Eye (tissue), 1 donor: ENCODE measurements at regions not wholly inside any gene's neighbourhood (a gene's known extent, or its start where the extent isn't known, plus 50 kb on each side); places are given as distances from the start of the nearest gene placed in this dataset.

Experiments used
- DNase-seq: peaks from one replicate; pipeline ENCODE4 v3.0.0-alpha.2; 2015

DNA sequence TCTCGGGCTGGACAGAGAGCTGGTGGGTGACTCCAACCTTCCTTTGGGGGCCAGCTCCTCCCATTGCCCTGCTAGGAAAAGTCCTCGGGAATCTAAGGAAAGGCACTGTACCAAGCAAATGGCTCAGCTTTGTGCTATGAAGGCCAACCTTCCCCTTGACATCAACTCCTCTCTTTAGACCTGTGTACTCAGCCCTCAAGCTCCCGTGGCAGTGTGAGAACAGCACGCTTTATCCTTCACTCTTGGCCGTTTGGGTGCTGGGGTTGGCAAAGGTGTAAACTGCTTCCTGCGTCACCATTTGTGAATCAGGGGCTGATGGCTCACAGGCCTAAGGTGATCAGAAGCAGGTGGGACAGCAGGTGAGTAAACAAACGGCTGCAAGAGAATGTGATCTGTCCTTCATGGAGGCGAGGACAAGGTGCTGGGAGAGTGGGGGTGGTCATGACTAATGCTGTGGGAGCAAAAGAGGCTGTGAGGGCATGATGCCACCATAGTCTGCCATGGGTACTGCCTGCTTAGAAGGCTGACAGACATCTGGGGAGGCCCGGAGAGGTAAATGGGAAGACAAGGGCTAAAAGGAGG lies 165.2 kb upstream of the TPM1 start:
- no peak for DNase-seq

- DNase-seq, result no peak
Observed at GRCh38 chr15:62878070-62878469, 164.5 kb upstream of the TPM1 start.

- no peak for DNase-seq
Observed at GRCh38 chr15:62879770-62880169, 162.8 kb upstream of the TPM1 start.

DNA sequence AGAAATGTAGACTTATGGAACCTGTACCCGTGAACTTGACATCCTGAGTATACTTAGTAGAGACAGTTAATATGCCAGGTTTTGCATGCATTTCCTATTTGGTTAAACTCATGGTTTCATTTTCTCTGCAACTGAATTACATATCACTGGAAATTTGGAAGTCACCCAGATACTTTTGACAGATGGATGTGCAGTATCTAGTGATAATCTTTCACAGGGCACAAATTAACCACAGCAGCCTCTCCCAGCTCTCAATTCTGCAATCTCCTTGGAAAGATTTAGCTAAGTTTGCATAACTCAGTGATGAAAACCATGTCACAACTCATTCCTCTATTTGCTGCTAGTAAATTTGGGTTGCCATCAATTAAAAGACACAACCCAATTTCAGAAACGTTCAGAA lies 162.3 kb upstream of the TPM1 start:
- peak; percentile 23 for DNase-seq

GRCh38 chr15:62881056-62881455 lies 161.5 kb upstream of the TPM1 start:
- no peak for DNase-seq

GRCh38 chr15:62883938-62884479 lies 158.5 kb upstream of the TPM1 start:
- DNase-seq, result peak; percentile 55

DNA sequence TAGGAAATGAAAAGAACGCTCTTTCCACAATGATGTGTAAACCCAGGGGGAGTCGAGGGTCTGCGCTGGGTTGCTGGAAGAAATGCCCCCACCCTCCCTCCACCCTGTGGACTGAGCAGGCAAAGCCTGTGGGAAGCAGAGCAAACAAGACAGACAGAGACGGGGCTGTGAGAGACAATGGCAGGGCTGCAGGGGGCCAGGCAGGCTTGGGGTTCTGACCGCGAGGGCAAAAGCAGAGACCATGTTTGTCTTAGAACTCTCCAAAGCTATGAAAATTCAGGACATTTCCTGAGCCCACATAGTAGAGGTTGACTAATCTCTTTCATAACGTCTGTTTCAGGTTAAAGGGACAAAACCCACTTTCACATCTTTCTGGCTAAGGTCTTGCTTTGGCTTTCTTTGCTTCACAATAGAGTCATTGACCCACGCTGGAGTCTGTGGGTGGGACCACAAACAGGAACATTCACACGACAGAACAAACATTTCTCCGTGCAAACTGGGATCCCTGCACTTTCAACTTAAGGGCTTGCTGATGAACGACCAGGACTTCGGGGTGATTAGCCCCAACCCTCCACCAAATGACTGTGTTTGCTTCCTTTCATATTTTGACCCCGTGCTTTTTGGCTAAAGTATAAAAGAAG lies 156.0 kb upstream of the TPM1 start:
- peak; percentile 71 for DNase-seq

- peak; percentile 73 for DNase-seq
Observed at GRCh38 chr15:62887113-62887570, 155.4 kb upstream of the TPM1 start.

DNA sequence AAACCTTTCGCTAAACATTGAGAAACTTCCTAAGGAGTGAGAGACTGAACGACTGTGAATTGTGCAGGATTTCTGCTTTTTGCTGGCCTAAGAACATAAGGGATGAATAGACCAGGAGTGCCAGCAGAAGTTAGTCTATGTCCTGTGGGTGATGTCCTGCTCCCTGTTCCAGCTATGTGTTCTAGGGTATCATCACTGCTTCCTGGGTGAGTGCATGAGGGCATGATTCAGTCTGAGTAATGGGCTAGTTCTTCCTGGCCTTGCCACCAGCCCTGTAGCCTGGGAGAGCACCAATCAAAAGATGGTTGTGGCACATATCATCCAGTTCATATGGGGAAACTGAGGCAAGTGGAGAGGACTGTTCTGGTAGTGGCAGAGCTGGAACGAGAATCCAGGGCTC lies 153.9 kb upstream of the TPM1 start:
- DNase-seq, result no peak

DNA sequence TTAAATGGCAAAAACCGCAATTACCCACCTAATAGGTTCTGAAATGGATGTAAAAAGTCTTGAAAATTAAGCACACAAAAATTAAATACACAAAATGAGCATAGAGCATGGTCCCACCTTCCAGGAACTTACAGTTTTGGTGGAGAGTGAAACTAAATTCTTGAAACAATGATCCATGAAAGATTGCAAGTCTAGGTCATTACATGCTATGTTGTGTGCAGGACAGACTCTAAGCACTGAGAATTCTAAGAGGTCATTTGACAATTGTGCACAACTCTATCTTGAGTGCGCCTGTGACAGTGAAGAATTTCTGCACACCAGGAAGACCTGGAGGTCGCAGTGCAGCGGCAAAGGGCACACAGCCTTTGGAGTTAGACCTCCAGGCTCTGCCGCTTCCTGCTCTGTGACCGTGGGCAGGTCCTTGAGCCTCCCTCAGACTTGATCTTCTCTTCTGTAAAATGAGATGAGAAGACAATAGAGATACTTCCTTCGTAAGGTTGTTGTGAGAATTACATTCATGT lies 153.3 kb upstream of the TPM1 start:
- DNase-seq, result no peak

- no peak for DNase-seq
Observed at GRCh38 chr15:62889734-62890505, 152.6 kb upstream of the TPM1 start.

DNA sequence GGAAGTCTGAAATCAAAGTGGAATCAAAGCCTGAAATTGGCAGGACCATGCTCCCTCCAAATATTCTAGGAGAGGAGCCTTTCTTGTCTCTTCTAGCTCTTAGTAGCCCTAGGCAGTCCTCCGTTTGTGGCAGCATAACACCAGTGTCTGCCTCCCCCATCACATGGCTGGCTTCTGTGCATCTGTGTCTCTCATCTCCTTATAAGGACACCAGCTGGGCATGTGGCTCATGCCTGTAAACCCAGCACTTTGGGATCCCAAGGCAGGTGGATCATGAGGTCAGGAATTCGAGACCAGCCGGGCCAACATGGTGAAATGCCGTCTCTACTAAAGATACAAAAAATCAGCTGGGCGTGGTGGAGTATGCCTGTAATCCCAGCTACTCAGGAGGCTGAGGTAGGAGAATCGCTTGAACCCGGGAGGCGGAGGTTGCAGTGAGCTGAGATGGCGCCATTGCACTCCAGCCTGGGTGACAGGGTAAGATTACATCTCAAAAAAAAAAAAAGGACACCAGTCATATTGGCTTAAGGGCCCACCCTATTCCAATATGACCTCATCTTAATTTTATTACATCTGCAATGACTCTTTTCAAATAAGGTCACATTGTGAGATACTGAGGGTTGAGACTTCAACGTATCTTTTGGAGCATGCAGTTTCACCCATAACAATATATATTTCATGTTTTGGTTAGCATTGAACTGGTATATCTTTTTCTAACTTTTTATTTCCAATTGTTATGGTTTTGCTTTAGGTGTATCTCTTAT lies 148.0 kb upstream of the TPM1 start:
- peak; percentile 10 for DNase-seq

- DNase-seq, result peak; percentile 56
Observed at GRCh38 chr15:62895139-62895866, 147.2 kb upstream of the TPM1 start.

DNA sequence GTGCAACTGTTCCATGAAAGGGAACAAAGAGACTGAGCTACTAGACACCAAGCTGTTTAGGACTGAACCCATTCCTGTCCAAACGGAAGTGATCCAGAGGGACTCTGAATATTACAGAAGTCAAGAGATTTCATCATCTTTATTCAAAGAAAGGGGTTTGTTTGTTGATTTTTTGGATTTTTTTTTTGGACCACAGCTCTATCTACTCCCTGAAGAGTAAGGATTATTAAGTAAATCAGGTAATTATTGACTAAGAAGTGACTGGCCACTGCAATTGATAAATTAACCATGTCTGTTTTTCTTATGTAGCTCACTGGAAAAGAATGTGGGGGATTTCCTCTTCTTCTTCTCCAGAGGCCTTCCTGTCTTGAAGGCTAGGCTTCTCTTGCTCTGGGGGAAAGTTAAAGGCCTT lies 146.6 kb upstream of the TPM1 start:
- peak; percentile 53 for DNase-seq

DNA sequence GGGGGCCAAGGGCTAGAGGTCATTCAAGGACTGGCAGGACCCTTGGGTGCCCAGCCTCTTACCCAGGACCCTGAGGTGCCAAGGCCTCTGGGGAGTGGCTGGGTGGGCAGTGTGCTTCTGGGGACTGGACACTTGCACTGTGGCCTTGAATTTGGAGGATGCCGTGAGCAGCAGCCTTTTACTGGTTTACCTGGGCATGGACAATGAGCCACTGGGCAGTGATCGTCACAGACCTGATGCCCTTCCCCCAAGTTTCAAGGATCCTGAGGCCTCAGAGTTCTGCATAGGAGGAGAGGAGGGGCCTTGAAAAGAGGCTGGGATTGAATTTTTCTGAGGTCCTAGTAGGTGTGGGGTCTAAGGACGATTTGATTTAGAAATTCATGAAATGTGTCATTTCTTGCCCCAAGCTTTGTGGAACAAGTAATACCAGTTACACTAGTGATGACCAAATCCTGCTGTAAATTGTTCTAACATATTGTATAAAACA lies 146.1 kb upstream of the TPM1 start:
- DNase-seq, result peak; percentile 14

DNA sequence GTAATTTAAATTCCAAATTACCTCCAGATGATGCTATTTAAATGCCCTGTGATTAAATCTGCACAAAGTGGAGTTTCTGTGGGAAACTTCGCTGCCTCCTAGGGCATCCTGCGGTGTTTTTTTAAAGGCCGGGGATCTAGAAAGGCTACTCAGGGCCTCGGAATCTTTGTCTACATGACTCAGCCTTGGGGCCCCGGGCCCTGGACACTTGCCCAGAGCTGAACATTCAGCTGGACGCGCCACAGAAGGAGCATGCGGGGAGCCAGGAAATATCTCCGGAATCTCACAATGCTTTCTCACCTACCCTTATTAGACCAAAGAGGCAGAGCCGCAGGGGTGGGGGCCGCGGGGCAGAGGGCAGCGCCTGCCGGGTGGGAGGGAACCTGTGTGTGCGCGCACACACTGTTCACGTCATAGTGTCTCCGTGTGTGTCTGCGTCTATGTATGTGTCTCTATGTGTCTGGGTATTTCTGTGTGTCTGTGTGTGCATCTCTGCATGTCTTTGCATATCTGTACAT lies 145.5 kb upstream of the TPM1 start:
- DNase-seq, result peak; percentile 80

- no peak for DNase-seq
Observed at GRCh38 chr15:62897634-62898033, 144.9 kb upstream of the TPM1 start.

DNA sequence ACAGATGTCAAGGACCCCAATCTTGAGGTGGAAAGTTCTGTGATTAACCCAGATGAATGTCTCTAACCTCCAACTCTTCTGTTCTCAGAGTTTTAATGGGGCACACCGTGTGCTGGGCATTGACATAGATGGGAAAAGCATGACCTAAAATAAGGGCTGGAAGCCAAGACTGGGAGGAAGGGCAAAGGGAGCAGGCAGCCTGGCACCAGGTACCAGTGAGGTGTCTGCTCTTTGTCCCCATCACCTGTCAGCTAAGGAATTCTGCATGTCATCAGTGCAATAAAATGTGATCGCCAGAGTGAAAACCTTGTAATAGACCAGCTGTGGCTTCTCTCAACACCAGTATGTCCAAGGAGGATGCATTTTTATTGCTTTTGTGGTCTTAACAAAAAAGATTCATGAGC lies 143.5 kb upstream of the TPM1 start:
- no peak for DNase-seq

- no peak for DNase-seq
Observed at GRCh38 chr15:62900071-62900802, 142.3 kb upstream of the TPM1 start.

GRCh38 chr15:62901087-62901486 lies 141.5 kb upstream of the TPM1 start:
- DNase-seq, result no peak
